DND-41 (cell line): ENCODE measurements at regions not wholly inside any gene's neighbourhood (a gene's known extent, or its start where the extent isn't known, plus 50 kb on each side); places are given as distances from the start of the nearest gene placed in this dataset.

Experiments used
- ATAC-seq: fragments of 200-7000 bp; cut with Tn5 transposase; 3 replicates; pipeline ENCODE4 v1.9.1; 2021; ENCODE audit warnings: low read depth; ENCODE audit not compliant: insufficient read depth
- DNase-seq: peaks from one replicate; pipeline ENCODE4 v3.0.0-alpha.2; 2020
- H2AFZ ChIP-seq: 2 replicates; pipeline ENCODE4 v1.6.0; 2012; ENCODE audit warnings: low read depth, low read length
- H3K27ac ChIP-seq: 2 replicates; pipeline ENCODE4 v1.5.1; 2012; ENCODE audit warnings: low read length, inconsistent platforms
- H3K27me3 ChIP-seq: fragments of 200-600 bp; sonication (generic); 2 replicates; pipeline ENCODE4 v1.6.0; 2012; ENCODE audit warnings: low read length, mild to moderate bottlenecking, inconsistent platforms; ENCODE audit not compliant: insufficient read depth, poor library complexity
- H3K36me3 ChIP-seq: 2 replicates; pipeline ENCODE4 v1.5.1; 2012; ENCODE audit warnings: low read length, inconsistent platforms; ENCODE audit not compliant: insufficient read depth
- H3K4me1 ChIP-seq: 2 replicates; pipeline ENCODE4 v1.5.1; 2012; ENCODE audit warnings: mild to moderate bottlenecking, low read length; ENCODE audit not compliant: insufficient read depth
- H3K4me2 ChIP-seq: 2 replicates; pipeline ENCODE4 v1.6.0; 2012; ENCODE audit warnings: mild to moderate bottlenecking, moderate library complexity, low read length, inconsistent platforms; ENCODE audit not compliant: insufficient read depth
- H3K4me3 ChIP-seq, 2 experiments: fragments of 200-600 bp in 1 of 2; shearing (Covaris generic) in 1 of 2; 2 replicates each; pipeline ENCODE4 v1.5.1; 2012 to 2016; ENCODE audit warnings: inconsistent platforms in 2 of 2, low read length in 2 of 2, mild to moderate bottlenecking in 2 of 2, low read depth in 1 of 2, moderate library complexity in 1 of 2
- H3K79me2 ChIP-seq: 2 replicates; pipeline ENCODE4 v1.6.0; 2012; ENCODE audit warnings: low read length, inconsistent platforms; ENCODE audit not compliant: insufficient read depth
- H3K9ac ChIP-seq: 2 replicates; pipeline ENCODE4 v1.6.0; 2012; ENCODE audit warnings: low read depth, mild to moderate bottlenecking, inconsistent platforms, low read length, moderate library complexity
- H3K9me3 ChIP-seq: 2 replicates; pipeline ENCODE4 v1.5.1; 2012; ENCODE audit warnings: low read length, moderate library complexity, mild to moderate bottlenecking, inconsistent platforms; ENCODE audit not compliant: insufficient read depth, severe bottlenecking
- H4K20me1 ChIP-seq: 2 replicates; pipeline ENCODE4 v1.6.0; 2012; ENCODE audit warnings: low read length; ENCODE audit not compliant: insufficient read depth
- EZH2 ChIP-seq: IDR thresholded peaks from 3 replicates; pipeline ENCODE4 v1.6.1; 2012; ENCODE audit warnings: borderline replicate concordance, low read depth, mild to moderate bottlenecking, moderate library complexity, low read length, inconsistent platforms; ENCODE audit not compliant: severe bottlenecking
- TF ChIP-seq, protein P1 (sequence below): IDR thresholded peaks from 2 replicates; pipeline ENCODE4 v1.5.1; 2012; ENCODE audit warnings: borderline replicate concordance, low read length, moderate library complexity, mild to moderate bottlenecking; ENCODE audit not compliant: poor library complexity, severe bottlenecking; ENCODE audit errors: extremely low read depth

- no peaks in the 10 kb centered on the region for H3K36me3 ChIP-seq
Observed at GRCh38 chr9:108704156-108704852, 151.5 kb downstream of the ACTL7B start.

DNA sequence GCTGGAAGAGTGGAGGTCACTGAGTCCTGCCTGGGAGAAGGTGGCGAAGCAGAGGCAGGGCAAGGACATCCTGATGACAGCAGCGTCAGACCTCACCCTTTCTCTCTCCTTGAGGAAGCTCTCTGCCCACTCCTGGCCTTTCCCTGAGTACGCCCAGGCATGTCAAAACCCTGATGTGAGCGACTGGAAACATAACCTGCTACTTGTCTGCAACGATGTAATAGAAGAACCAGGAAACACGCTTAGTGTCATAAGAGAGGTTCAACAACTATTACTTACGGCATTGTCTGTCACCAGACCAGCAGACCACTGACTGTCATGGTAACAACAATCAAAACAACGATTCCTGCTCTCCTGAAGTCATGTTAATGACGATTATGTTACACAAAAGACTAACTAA is 152.4 kb downstream of the ACTL7B start:
- Histone ChIP-seq H3K27ac (no peak overlapping the region), H2AFZ (no peak overlapping the region), H3K79me2 (no peaks in the 10 kb centered on the region), H3K4me3 (no peak overlapping the region), H3K9me3 (no peaks in the 10 kb centered on the region), H3K36me3 (no peaks in the 10 kb centered on the region), H3K27me3 (no peaks in the 10 kb centered on the region), H3K9ac (no peak overlapping the region), H3K4me2 (no peak overlapping the region), H3K4me1 (no peaks in the 10 kb centered on the region), H4K20me1 (no peaks in the 10 kb centered on the region)
- TF ChIP-seq EZH2: no peak
- TF ChIP-seq, protein P1, sequence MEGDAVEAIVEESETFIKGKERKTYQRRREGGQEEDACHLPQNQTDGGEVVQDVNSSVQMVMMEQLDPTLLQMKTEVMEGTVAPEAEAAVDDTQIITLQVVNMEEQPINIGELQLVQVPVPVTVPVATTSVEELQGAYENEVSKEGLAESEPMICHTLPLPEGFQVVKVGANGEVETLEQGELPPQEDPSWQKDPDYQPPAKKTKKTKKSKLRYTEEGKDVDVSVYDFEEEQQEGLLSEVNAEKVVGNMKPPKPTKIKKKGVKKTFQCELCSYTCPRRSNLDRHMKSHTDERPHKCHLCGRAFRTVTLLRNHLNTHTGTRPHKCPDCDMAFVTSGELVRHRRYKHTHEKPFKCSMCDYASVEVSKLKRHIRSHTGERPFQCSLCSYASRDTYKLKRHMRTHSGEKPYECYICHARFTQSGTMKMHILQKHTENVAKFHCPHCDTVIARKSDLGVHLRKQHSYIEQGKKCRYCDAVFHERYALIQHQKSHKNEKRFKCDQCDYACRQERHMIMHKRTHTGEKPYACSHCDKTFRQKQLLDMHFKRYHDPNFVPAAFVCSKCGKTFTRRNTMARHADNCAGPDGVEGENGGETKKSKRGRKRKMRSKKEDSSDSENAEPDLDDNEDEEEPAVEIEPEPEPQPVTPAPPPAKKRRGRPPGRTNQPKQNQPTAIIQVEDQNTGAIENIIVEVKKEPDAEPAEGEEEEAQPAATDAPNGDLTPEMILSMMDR: no peak
- no peak for ATAC-seq
- DNase-seq: no peak

More at GRCh38 chr9:108704156-108704852, 151.5 kb downstream of the ACTL7B start:
- Histone ChIP-seq H3K4me2 (no peak overlapping the region), H3K27me3 (no peaks in the 10 kb centered on the region), H3K9me3 (no peaks in the 10 kb centered on the region), H3K27ac (no peak overlapping the region), H3K4me3 (no peak overlapping the region), H3K4me1 (no peaks in the 10 kb centered on the region), H3K79me2 (no peaks in the 10 kb centered on the region), H3K9ac (no peak overlapping the region), H2AFZ (no peak overlapping the region), H4K20me1 (no peaks in the 10 kb centered on the region)
- DNase-seq (no peak), ATAC-seq (no peak)
- TF ChIP-seq EZH2: no peak
- TF ChIP-seq, protein P1: no peak

DNA sequence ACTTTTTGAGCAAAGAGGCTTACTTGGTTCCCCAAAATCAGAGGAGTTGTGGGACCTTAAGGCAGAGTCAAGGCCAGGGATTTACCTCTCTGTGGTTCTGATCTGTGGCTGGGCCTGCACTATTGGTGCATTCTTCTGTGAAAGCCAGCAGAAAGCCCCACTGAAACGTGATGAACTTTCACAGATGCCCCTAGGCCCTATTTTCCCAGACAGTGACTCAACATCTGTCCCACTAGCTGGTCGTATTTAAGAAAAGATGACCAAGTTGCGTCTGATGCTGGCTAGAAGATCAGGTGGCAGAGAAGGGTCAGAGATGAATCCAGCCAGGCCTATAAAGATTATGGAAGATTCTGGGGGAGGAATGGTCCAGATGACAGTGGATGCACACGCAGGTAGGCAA is 153.1 kb downstream of the ACTL7B start:
- no peaks in the 10 kb centered on the region for H3K36me3 ChIP-seq

More for the DNA sequence above, 153.1 kb downstream of the ACTL7B start:
- DNase-seq (no peak), ATAC-seq (no peak)
- H3K9ac ChIP-seq: no peak overlapping the region
- H3K4me1 ChIP-seq: no peaks in the 10 kb centered on the region
- TF ChIP-seq, protein P1: no peak
- TF ChIP-seq EZH2: no peak
- H3K4me2 ChIP-seq: no peak overlapping the region
- H2AFZ ChIP-seq: no peak overlapping the region
- H4K20me1 ChIP-seq: no peaks in the 10 kb centered on the region
- H3K27ac ChIP-seq: no peak overlapping the region
- H3K27me3 ChIP-seq: no peaks in the 10 kb centered on the region
- H3K79me2 ChIP-seq: no peaks in the 10 kb centered on the region
- H3K9me3 ChIP-seq: no peaks in the 10 kb centered on the region
- no peak overlapping the region for H3K4me3 ChIP-seq
